ENCODE measurements at regions not wholly inside any gene's neighbourhood (a gene's known extent, or its start where the extent isn't known, plus 50 kb on each side); places are given as distances from the start of the nearest gene placed in this dataset.

DNA sequence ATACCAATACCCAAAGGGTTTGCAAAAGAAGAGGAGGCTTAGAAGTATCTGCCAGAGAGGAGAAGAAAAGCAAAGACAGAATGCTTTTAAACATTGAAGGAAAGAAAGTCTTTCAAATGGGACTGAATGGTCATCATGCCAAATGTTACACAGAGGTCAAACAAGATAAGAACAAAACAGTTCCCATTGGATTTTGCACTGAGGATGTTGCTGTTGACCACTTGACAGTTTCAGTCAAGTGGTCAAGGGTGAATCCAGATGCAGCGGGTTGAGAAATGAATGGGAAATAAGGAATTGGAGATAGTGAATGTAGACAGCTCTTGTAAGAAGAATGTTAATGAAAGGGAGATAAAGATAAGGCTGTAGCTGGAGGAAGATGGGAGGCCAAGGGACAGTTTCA, 64.8 kb upstream of the FGG start:
- no peak for DNase-seq (ENCODE audit: low spot score)

DNA sequence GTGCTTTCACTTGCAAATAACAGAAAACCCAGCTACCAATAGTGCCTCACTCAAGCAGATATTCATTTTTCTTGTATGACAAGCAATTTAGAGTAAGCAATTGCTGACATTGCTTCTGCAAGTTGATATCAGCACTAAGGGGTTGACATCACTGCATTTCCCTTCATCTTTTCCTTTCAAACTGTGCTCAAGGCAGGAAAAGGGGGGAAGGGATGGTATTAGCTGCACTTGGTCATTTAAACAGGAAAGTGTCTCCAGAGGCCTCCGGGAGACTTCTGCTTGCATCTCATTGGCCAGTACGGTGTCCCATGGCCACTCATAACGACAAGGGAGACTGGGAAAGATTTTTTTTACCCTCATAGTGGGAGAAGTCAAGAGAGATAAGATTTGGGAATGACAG, 65.5 kb upstream of the FGG start:
- no peak for DNase-seq (ENCODE audit: low spot score)

DNA sequence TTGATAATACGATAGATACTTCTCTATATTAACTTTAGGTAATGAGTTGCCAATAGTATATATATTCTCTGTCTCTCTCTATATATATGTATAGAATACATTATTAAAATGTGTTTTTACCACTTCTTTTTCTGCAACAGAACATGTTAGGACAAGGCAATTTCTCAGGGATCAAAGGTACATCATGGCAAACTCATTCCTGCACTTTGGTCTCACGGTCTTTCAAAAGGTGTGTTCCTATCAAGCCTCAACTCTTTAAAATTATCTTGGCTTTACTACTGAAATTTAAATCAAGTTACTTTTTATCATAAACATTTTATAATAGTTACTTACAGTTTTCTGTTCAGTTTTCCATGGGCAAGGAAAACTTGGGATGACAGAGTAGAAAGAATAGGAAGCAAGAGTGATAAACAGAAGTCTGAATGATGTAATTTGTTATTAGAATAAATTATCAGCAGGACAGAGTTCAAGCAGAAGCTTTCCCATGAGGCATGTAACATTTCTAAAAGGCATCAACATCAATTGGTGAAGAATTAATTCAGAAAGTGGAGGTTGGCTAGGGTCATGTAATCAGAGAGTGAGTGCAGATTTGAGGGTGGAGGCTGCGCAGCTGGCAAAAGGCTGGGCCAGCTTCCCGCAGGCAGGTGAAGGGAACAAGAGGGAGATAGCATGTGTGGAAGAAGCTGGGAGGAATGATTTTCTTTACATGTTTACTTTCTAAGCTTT, 59.7 kb upstream of the LRAT start:
- no peak for DNase-seq (ENCODE audit: low spot score)

DNA sequence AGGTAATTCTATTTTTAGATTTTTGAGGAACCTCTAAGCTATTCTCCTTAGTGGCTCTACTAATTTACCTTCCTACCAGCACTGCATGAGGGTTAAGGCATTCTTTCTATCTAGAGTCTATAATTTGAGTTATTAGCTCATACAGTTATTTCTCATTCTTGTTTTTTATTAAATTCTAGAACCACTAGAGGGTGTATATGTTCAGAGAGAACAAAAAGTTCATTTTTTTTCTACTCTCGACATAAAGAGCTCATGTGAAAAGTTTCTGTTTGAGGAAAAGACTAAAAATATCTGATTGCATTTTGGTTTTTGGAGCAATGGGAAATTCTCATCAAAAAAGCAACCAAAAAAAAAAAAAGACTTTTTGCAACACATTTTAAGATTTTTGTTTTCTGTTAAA, 57.0 kb upstream of the LRAT start:
- peak; percentile 62 for DNase-seq (ENCODE audit: low spot score)

DNA sequence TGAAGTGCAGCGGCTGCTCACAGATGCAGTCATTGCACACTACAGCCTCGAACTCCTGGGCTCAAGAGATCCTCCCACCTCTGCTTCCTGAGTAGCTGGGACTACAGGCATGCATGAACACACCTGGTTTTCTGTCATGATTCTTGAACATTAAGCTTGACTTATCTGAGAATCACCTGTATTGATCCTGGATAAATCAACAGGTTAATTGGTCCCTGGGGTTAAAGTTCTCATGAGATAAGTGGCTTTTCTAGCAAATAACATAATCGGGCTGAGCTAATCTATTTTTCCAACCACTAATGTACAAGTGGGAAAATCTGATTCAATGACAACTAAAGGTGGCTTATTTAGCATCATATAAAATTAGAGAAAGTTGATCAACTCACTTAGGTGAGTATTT, 56.0 kb upstream of the LRAT start:
- DNase-seq (ENCODE audit: low spot score), result no peak

DNA sequence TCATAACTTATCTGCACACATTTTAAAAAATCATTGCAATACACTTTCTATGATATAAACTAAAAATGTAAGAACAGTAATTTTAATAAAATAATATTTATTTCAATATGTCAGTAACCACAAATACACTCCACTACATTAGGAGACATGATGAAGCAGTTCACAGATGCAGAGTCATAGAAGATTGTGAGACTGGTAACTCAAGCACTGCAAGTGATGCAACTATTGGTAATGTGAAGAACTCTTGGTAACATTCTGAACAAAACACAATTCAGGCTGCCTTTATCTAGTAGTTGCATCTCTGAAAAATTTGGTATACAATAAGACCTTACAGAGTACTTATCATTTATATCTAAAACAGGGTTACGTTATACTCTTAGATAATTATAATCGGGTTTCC, 52.6 kb upstream of the LRAT start:
- no peak for DNase-seq (ENCODE audit: low spot score)

DNA sequence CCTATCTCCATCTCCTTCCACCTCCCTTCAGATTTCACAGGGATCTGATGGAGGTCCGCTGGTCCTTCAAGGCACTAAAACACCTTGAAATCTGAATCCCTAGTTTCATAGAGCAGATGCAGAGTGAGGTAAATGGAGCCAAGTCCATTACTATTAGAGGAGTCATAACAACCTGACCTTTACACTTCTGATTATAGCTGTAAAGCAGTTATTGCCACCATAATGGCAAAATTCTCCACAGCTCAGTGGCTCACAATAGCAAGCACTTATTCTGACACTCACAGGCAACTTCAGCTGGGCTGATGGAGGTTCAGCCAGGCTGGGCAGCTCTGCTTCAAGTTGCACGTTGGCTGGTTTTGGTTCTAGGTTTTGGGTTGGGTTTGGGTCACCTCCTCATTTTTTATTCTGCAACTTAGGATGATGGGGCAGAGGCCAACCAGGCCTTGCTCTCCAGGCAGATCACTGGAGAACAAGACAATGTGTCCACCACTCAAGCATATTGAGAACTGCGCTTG, 51.4 kb upstream of the LRAT start:
- no peak for DNase-seq (ENCODE audit: low spot score)
